ENCODE measurements at regions not wholly inside any gene's neighbourhood (a gene's known extent, or its start where the extent isn't known, plus 50 kb on each side); places are given as distances from the start of the nearest gene placed in this dataset.

DNA sequence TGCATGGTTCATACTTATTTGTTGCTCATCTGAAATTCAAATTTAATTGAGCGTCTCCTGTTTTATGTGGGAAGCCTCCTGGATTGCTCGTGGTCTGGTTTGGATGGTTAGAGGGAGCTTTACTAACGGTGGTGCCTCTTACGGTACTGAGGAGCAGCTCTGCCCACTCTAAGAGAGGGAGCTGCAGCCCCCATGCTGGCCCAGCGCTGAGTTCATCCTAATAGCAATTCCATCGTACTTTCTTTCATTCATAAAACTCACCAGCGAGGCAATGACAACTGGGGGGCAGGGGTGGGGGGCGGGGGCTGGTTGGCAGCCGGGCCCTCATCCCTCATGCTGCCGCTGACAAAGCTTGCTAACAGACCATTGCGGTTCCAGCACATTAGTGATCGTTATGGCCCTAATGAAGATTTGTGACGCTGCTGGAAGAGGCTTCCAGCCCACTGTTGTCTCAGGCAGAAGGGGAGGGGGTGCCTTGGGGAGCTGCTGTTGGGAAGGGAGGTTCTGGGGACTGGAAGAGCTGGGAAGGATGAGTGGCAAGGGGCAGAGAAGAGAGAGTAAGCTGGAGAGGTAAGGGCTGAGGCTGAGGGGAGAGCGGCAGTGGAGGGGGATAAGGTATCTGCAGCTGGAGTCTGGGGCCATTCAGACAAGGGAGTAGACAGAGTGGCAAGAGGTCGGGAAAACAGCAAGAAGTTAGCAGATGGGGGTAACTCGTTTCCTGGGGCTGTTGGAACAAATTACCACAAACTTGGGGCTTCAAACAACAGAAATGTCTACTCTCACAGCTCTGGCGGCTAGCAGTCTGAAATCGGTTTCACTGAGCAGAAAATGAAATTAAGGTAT lies 238.1 kb downstream of the LPIN1 start:
- Histone ChIP-seq H3K4me2 (ENCODE audit: insufficient read depth, low read length) (no peak overlapping the region), H4K20me1 (ENCODE audit: insufficient read depth, low read length) (no peaks in the 10 kb centered on the region), H3K27me3 (ENCODE audit: insufficient read depth, low read length) (peaks cover 2% of the 10 kb centered on the region), H3K27ac (ENCODE audit: low read depth, low read length) (no peak overlapping the region), H3K79me2 (ENCODE audit: insufficient read depth, low read length) (no peaks in the 10 kb centered on the region), H3K9me3 (ENCODE audit: low read depth, low read length) (no peaks in the 10 kb centered on the region), H2AFZ (ENCODE audit: low read length) (no peak overlapping the region), H3K4me1 (ENCODE audit: insufficient read depth, low read length) (peaks cover 8% of the 10 kb centered on the region), H3K36me3 (ENCODE audit: insufficient read depth, low read length) (no peaks in the 10 kb centered on the region), H3K4me3 (ENCODE audit: insufficient read depth, low read length) (no peak overlapping the region)
- TF ChIP-seq CTCF (IDR thresholded peaks at IDR 0.05; ENCODE audit: extremely low read depth, low read depth, low read length) = no peak
- DNase-seq (ENCODE audit: insufficient read length, low spot score, missing footprints) = no peak

- H3K4me2 ChIP-seq (ENCODE audit: insufficient read depth, low read length) = no peak overlapping the region
- no peak for TF ChIP-seq CTCF (IDR thresholded peaks at IDR 0.05; ENCODE audit: extremely low read depth, low read depth, low read length)
- H4K20me1 ChIP-seq (ENCODE audit: insufficient read depth, low read length) = no peaks in the 10 kb centered on the region
- H3K4me1 ChIP-seq (ENCODE audit: insufficient read depth, low read length) = peaks cover 3% of the 10 kb centered on the region
- no peak overlapping the region for H3K27ac ChIP-seq (ENCODE audit: low read depth, low read length)
- DNase-seq (ENCODE audit: insufficient read length, low spot score, missing footprints) = no peak
- H2AFZ ChIP-seq (ENCODE audit: low read length) = no peak overlapping the region
- no peak overlapping the region for H3K4me3 ChIP-seq (ENCODE audit: insufficient read depth, low read length)
- no peaks in the 10 kb centered on the region for H3K36me3 ChIP-seq (ENCODE audit: insufficient read depth, low read length)
- H3K79me2 ChIP-seq (ENCODE audit: insufficient read depth, low read length) = no peaks in the 10 kb centered on the region
- H3K9me3 ChIP-seq (ENCODE audit: low read depth, low read length) = no peaks in the 10 kb centered on the region
- peaks cover 2% of the 10 kb centered on the region for H3K27me3 ChIP-seq (ENCODE audit: insufficient read depth, low read length)
Measured at GRCh38 chr2:11985817-11986566, 239.6 kb downstream of the LPIN1 start.

- Histone ChIP-seq H3K79me2 (ENCODE audit: insufficient read depth, low read length) (no peaks in the 10 kb centered on the region), H3K9me3 (ENCODE audit: low read depth, low read length) (no peaks in the 10 kb centered on the region), H3K4me2 (ENCODE audit: insufficient read depth, low read length) (no peak overlapping the region), H2AFZ (ENCODE audit: low read length) (no peak overlapping the region), H3K4me1 (ENCODE audit: insufficient read depth, low read length) (no peaks in the 10 kb centered on the region), H3K27me3 (ENCODE audit: insufficient read depth, low read length) (peaks cover 2% of the 10 kb centered on the region), H3K4me3 (ENCODE audit: insufficient read depth, low read length) (no peak overlapping the region), H4K20me1 (ENCODE audit: insufficient read depth, low read length) (no peaks in the 10 kb centered on the region), H3K36me3 (ENCODE audit: insufficient read depth, low read length) (no peaks in the 10 kb centered on the region), H3K27ac (ENCODE audit: low read depth, low read length) (no peak overlapping the region)
- DNase-seq (ENCODE audit: insufficient read length, low spot score, missing footprints) = no peak
- TF ChIP-seq CTCF (IDR thresholded peaks at IDR 0.05; ENCODE audit: extremely low read depth, low read depth, low read length) = no peak
Measured at GRCh38 chr2:11987151-11987550, 240.7 kb downstream of the LPIN1 start.
